ENCODE measurements at regions not wholly inside any gene's neighbourhood (a gene's known extent, or its start where the extent isn't known, plus 50 kb on each side); places are given as distances from the start of the nearest gene placed in this dataset.
A peak's percentile ranks its signal among the peaks of the same experiment; 100 is the strongest.

DNA sequence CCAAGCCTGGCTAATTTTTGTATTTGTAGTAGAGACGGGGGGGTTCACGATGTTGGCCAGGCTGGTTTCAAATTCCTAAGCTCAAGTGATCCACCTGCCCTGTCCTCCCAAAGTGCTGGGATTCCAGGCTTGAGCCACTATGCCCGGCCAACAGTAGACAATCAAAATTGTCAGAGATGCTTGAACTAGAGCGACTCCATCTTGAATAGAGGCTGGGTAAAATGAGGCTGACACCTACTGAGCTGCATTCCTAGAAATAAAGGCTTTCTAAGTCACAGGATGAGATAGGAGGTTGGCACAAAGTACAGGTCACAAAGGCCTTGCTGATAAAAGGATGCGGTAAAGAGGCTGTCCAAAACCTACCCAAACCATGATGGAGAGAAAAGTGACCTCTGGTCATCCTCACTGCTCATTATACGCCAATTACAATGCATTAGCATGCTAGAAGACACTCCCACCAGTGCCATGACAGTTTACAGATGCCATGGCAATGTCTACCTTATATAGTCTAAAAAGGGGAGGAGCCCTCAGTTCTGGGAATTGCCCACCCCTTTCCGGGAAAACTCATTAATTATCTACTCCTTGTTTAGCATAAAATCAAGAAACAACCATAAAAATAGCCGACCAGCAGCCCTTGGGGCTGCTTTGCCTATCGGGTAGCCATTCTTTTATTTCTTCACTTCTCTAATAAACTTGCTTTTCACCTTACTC is 134.5 kb downstream of the BAMBI start:
- no peak for DNase-seq

DNA sequence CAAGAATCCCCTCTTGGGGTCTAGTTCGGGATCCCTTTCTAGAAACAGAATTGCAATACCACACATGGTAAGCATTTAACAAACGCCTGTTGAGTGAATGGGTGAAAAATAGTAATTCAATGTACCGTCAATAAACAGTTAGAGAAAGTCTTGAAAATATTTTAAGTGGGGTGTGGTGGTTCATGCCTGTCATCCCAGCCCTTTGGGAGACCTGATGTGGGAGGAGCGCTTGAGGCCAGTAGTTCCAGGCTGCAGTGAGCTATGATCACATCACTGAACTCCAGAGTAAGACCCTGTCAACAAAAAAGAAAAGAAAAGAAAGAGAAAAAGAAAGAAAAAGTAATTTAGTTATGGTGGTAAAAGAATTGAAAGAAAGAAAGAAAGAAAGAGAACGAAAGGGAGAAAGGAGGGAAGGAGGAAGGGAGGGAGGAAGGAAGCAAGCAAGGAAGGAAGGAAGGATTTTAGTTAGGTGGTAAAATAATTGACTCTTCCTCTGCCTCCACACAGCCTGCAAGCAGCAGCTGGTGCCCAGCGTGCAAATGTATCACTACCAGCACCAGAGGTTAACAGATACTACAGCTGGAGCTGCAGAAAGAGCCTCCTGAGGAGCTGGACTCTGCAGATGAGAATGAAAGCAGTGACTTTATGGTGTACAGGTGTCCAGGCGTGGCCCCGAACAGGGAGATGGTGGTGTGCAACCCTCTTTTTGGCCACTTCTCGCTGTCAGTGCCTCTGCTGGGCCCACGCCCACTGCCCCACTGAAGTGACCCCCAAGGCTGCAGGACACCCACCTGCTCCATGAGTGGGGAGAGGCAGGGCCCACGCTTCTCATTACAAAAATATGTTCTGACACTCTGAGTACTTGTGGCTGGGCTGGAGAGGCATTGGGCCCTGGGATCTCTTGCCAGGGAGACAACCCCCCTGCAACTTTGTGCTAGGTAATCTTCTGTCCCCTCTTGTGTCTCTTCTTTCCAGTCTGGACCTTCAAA is 135.4 kb downstream of the BAMBI start:
- DNase-seq: no peak

GRCh38 chr10:28815681-28816080 is 138.4 kb downstream of the BAMBI start:
- no peak for DNase-seq

- no peak for DNase-seq
Observed at GRCh38 chr10:28822719-28823464, 145.6 kb downstream of the BAMBI start.

DNA sequence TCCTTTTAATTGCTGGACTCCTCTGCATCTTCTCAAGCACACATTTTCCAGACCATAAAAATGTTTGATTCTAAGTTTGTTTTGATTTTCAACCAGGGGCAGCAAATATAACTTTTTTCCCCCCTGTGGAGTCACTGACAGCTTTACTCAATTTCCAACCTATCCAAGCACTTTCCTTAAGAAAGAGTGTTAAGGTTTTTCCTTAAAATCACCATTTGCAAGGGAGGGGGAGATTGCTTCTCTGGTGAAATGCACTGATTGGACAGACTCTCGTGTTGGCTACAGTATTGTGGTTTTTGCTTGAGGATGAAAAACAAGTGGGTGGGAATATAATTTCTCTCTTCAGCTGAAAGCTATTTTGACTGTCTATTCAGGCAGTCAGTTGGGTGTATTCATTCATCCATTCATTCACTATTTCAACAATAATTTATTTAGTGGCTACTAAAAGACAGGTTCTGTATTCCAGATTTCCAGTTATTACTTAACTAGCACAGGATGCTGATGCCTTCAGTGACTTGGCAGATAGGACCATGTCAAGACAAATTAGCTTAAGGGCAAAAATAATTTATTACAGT is 146.3 kb downstream of the BAMBI start:
- no peak for DNase-seq

DNA sequence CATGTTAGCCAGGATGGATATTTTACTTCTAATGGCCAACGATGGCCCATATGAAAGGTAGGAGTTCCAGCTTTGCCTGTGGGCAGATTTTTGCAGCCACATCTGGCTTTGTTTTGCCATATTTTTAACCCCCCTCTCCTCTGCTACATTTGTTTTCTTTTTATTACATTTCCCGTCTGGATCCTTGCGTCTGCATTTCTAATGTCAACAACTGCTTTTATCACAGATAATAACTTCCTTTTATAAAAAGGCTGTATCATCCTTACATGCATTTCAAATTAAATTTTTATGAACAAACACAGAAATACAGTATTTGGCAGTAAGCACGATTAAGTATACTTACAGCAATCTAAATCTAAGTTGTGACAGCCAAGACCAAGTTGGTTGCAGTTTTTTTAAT is 156.0 kb downstream of the BAMBI start:
- no peak for DNase-seq

GRCh38 chr10:28836435-28836743 is 159.1 kb downstream of the BAMBI start:
- DNase-seq: no peak

DNA sequence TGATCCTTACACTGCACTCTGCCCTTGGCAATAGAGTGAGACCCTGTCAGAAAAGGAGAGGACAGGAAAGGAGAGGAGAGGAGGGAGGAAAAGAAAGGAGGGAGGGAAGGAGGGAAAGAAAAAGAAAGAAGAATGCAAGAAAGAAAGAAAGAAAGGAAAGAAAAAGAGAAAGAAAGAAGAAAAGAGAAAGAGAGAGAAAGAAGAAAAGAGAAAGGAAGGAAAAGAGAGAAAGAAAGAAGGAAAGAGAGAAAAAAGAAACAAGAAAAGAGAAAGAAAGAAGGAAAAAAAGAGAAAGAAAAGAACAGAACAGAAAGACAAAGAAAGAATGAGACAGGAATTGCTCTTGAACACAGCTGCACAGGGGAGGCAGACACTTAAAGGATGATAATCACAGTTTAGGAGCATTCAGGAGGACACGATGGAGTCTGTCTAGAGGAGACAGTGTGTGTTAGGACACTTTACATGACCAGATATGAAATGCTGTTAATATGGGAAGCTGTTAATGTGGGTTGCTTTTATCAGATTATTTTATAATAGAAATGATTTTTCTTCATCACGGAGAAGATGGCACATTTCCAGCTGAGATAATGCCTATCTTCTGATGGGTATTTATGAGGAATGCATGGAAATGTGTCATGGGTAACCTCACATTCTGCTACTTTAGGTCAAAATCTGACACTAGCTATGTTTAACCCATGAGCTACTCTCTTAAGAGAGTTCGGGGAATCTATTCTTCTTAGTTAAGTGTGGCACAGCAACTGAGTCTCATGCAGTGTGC is 160.5 kb downstream of the BAMBI start:
- DNase-seq: no peak

DNA sequence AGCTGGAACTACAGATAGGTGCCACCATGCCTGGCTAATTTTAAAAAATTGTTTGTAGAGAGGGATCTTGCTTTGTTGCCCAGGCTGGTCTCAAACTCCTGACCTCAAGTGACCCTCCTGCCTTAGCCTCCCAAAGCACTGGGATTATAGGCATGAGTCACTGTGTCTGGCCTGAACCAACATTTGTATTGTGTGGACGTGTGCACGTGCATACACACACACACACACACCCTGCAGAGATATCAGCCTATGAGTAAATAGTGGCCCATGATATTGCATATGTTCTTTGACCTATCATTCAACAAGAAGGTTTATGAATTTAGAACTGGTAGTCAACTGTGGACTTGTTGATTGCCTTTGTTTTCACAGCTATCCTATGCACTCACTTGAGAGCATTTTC is 161.6 kb downstream of the BAMBI start:
- no peak for DNase-seq

DNA sequence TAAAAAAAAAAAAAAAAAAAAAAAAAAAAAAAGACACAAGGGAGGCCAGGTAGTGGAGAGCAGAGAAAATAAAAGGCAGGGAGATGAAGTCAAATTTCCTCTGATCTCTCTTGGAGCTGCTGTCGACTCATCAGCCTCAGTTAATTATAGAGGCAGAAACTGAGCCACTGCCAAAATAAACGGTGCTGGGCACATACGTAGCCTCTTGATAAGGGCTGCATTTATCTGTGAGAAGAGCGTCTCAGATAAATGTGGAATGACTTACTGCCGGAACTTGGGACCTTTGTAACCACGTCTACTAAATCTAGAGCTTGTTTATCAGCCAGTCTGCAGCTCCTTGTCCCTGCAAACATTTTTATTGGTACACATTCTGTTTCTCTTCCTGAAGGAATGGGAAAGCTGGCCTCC is 162.3 kb downstream of the BAMBI start:
- DNase-seq: no peak

- DNase-seq: no peak
Observed at GRCh38 chr10:28840202-28840601, 162.9 kb downstream of the BAMBI start.

DNA sequence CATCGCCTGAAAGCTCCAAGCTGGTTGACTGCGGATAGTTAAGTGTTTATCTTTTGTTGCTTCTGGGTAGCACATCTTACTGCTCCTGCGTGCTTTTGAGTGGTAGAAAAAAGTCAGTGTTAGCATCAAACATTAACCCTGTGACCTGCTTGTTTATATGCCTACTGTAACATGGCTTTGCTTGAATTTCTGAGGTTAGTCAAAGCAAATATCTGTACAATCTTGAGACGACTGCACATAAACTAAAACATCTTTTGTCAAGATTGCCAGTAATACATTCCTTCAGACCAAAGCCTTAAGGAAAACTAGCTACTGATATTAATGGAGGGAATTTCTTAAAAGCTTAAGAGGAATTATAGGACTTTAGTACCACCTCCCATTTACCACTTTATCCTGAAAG is 163.7 kb downstream of the BAMBI start:
- no peak for DNase-seq

DNA sequence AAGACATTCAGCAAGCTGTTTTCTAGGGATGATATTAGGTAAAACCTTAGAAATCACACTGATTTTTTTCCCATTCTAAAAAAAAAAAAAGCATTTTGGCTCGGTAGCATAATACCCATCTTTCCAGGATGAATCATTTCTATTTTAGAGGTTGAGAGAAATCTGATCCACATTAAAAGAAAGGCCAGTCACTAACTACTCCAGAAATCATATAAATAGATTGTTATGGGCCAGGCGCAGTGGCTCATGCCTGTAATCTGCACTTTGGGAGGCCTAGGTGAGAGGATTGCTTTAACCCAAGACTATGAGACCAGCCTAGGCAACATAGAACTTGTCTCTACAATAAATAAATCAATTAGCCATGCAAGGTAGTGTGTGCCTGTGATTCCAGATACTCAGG is 164.3 kb downstream of the BAMBI start:
- peak; percentile 25 for DNase-seq

DNA sequence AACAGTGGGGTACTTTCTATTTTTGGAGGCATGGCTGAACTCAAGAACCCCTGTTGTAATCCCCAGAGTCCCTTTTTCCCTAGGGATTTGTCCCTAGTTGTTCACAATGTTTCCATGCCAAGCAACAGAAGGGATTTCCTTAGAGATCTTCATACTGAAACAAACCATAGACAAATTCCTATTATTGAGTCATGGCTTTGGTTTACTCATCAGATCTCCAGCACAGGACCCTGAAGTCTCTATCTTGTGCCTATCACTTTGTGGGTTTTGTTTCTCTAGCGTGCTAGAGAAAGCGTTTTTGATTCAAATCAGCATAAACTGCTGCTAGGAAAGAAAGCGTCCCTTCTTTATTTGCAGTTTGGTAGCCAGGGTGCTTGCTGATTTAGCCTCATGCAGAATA is 165.0 kb downstream of the BAMBI start:
- no peak for DNase-seq

- DNase-seq: no peak
Observed at GRCh38 chr10:28845009-28845682, 167.8 kb downstream of the BAMBI start.

GRCh38 chr10:28849309-28849708 is 172.0 kb downstream of the BAMBI start:
- DNase-seq: no peak

- DNase-seq: no peak
Observed at GRCh38 chr10:28849821-28850220, 172.5 kb downstream of the BAMBI start.

GRCh38 chr10:28850784-28851183 is 173.5 kb downstream of the BAMBI start:
- no peak for DNase-seq

DNA sequence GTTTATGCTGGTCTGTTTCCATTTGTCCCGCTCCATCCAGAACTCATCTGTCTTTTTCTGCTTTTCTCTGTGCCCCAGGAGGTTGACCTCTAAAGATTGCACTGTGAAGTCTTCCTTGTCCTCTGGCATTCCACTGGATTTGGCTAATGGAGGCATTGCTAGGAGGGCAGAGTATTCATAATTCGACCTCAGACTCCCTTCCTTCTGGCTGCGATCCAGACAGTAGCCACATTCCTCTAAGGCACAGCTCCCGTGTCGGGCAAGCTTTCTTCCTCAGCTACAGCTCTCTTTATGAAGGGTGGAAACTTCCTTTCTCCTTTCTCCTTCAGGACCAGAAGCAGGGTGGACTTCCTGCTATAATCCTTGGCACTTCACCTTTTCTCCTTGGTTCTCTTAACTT is 175.9 kb downstream of the BAMBI start:
- no peak for DNase-seq

DNA sequence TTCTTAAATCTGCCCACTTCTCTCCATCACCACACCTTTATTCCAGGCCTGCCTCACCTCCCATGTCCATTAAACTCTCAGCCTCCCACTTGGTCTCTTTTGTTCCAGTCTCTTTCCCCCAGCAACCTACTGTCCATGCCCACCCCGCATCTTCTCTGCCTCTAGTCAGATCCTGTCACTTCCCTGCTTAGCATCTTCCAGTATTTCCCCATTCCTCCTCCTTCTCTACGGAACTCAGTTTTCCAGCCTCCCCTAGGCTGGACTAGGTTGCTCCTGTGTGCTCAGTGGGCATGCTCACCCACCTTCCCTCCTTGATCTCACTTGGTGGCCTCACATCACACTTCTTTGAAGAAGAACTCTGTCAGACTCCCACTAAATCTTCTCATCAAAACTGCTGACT is 179.8 kb downstream of the BAMBI start:
- DNase-seq: no peak

DNA sequence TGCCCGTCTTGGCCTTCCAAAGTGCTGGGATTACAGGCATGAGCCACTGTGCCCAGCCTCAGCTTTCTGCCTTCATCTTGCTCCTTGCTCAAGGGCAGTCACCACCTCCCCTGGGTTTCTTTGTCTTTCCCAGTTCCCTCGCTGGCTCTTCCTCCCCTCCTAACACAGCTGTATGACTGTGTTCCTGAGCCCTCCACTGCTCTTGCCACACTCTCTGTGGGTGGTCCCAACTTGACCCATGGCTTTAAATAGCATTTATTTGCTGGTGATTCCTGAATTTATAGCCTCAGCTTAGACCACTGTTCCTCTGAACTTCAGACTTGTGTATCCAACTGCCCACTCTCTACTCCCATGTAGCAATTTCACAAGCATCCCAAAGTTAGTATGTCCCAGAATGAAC is 181.3 kb downstream of the BAMBI start:
- no peak for DNase-seq

Data from muscle of arm (tissue), 1 donor.